PC-3 (cell line): ENCODE measurements at regions not wholly inside any gene's neighbourhood (a gene's known extent, or its start where the extent isn't known, plus 50 kb on each side); places are given as distances from the start of the nearest gene placed in this dataset.

Experiments used
- ATAC-seq: fragments of 200-7000 bp; cut with Tn5 transposase; 2 replicates; pipeline ENCODE4 v1.9.1; 2020; ENCODE audit warnings: mild to moderate bottlenecking, moderate library complexity
- BruUV-seq: library from RNA; stranded (reverse); fragments of 400-500 nt; replicated peaks from 2 replicates; lab custom pipeline; 2021; lab: Mats Ljungman, UMichigan
- CTCF ChIA-PET: fragments of 300-600 bp; sonication (Branson Sonifier 250); formaldehyde crosslinking; loops from one replicate; lab custom pipeline; 2022; ENCODE audit warnings: antibody characterized with exemption; lab: Charles Lee
- POLR2A ChIA-PET: fragments of 300-600 bp; sonication (Branson Sonifier 250); formaldehyde crosslinking; loops from one replicate; lab custom pipeline; 2022; ENCODE audit warnings: antibody characterized with exemption; ENCODE audit not compliant: unreplicated experiment; lab: Charles Lee
- DNase-seq: peaks from one replicate; pipeline ENCODE4 v3.0.0-alpha.2; 2015
- H2AFZ ChIP-seq: fragments of 300-600 bp; sonication (generic); 2 replicates; pipeline ENCODE4 v1.6.0; 2016; ENCODE audit warnings: antibody characterized with exemption, low read length
- H3F3A ChIP-seq: fragments of 300-600 bp; sonication (generic); one replicate; pipeline ENCODE4 v1.6.0; 2017; ENCODE audit warnings: antibody characterized with exemption, low read length, control low read depth, mild to moderate bottlenecking; ENCODE audit not compliant: unreplicated experiment
- H3K27ac ChIP-seq: fragments of 300-600 bp; sonication (generic); 2 replicates; pipeline ENCODE4 v1.5.1; 2016; ENCODE audit warnings: mild to moderate bottlenecking, low read length
- H3K27me3 ChIP-seq: fragments of 300-600 bp; sonication (generic); 2 replicates; pipeline ENCODE4 v1.6.1; 2016; ENCODE audit warnings: low read length, mixed read lengths
- H3K36me3 ChIP-seq: fragments of 300-600 bp; sonication (generic); 2 replicates; pipeline ENCODE4 v1.6.1; 2016; ENCODE audit warnings: low read depth, mixed run types, low read length, mixed read lengths
- H3K4me1 ChIP-seq: fragments of 300-600 bp; sonication (generic); 2 replicates; pipeline ENCODE4 v1.5.1; 2016; ENCODE audit warnings: low read length; ENCODE audit not compliant: insufficient read depth
- H3K4me2 ChIP-seq: fragments of 300-600 bp; sonication (generic); 2 replicates; pipeline ENCODE4 v1.6.0; 2016; ENCODE audit warnings: low read length
- H3K4me3 ChIP-seq: fragments of 300-600 bp; sonication (generic); 2 replicates; pipeline ENCODE4 v1.5.1; 2016; ENCODE audit warnings: mild to moderate bottlenecking, low read length, mixed read lengths
- H3K79me2 ChIP-seq: fragments of 300-600 bp; sonication (generic); 2 replicates; pipeline ENCODE4 v1.6.1; 2017; ENCODE audit warnings: low read length, mixed read lengths
- H3K9ac ChIP-seq: fragments of 300-600 bp; sonication (generic); 2 replicates; pipeline ENCODE4 v1.6.0; 2016; ENCODE audit warnings: mild to moderate bottlenecking, low read length
- H3K9me2 ChIP-seq: fragments of 300-600 bp; sonication (generic); replicated peaks from 2 replicates; pipeline ENCODE4 v1.6.1; 2016; ENCODE audit warnings: mixed run types, low read length, mixed read lengths
- H3K9me3 ChIP-seq: fragments of 300-600 bp; sonication (generic); 2 replicates; pipeline ENCODE4 v1.6.1; 2016; ENCODE audit warnings: low read length, mixed read lengths
- H4K20me1 ChIP-seq: fragments of 300-600 bp; sonication (generic); 2 replicates; pipeline ENCODE4 v1.6.1; 2016; ENCODE audit warnings: low read length, mixed read lengths
- CTCF ChIP-seq: fragments of 300-600 bp; sonication (generic); conservative IDR thresholded peaks from 2 replicates; pipeline ENCODE4 v1.5.1; 2017; ENCODE audit warnings: antibody characterized with exemption, low read depth, mild to moderate bottlenecking, low read length
- EZH2 ChIP-seq: fragments of 300-600 bp; sonication (generic); IDR thresholded peaks from one replicate; pipeline ENCODE4 v1.6.1; 2017; ENCODE audit warnings: antibody characterized with exemption, mild to moderate bottlenecking, low read length; ENCODE audit not compliant: unreplicated experiment
- EZH2phosphoT487 ChIP-seq: fragments of 300-600 bp; sonication (generic); IDR thresholded peaks from 2 replicates; pipeline ENCODE4 v1.6.1; 2018; ENCODE audit warnings: mild to moderate bottlenecking, antibody characterized with exemption, low read length, borderline replicate concordance
- intact Hi-C: fragments of 100-400 bp; cut with micrococcal nuclease; formaldehyde crosslinking; loops from 2 replicates; pipeline ENCODE4 v1.9.0; 2023

GRCh38 chrX:127129510-127129909 is 310.0 kb downstream of the PRR32 start:
- no peak for ATAC-seq
- DNase-seq: peak; percentile 6
- Histone ChIP-seq H3K79me2 (no peaks in the 10 kb centered on the region), H3K9me3 (no peaks in the 10 kb centered on the region), H3K27me3 (no peaks in the 10 kb centered on the region), H3K9ac (no peak overlapping the region), H3F3A (no peaks in the 10 kb centered on the region), H3K36me3 (no peaks in the 10 kb centered on the region), H4K20me1 (no peaks in the 10 kb centered on the region), H3K9me2 (no peaks in the 10 kb centered on the region), H2AFZ (no peak overlapping the region), H3K4me3 (no peak overlapping the region), H3K4me2 (no peak overlapping the region), H3K27ac (no peak overlapping the region), H3K4me1 (no peaks in the 10 kb centered on the region)
- ChIA-PET POLR2A (no interaction called here), CTCF (no interaction called here)
- TF ChIP-seq CTCF (no peak), EZH2phosphoT487 (no peak)
- BruUV-seq: no TSS peak
- intact Hi-C loops: no loop called here

- Histone ChIP-seq H3K27ac (no peak overlapping the region), H3K9me2 (no peaks in the 10 kb centered on the region), H3K36me3 (no peaks in the 10 kb centered on the region), H3K4me1 (no peaks in the 10 kb centered on the region), H3K79me2 (no peaks in the 10 kb centered on the region), H3F3A (no peaks in the 10 kb centered on the region), H3K27me3 (no peaks in the 10 kb centered on the region), H2AFZ (no peak overlapping the region), H3K9me3 (no peaks in the 10 kb centered on the region), H3K4me3 (no peak overlapping the region), H3K9ac (no peak overlapping the region), H4K20me1 (no peaks in the 10 kb centered on the region), H3K4me2 (no peak overlapping the region)
- ChIA-PET CTCF (no interaction called here), POLR2A (no interaction called here)
- no peak for TF ChIP-seq EZH2
- BruUV-seq: no TSS peak
- intact Hi-C loops: no loop called here
- no peak for ATAC-seq
- DNase-seq: no peak
These were observed 318.7 kb downstream of the PRR32 start for GRCh38 chrX:127138218-127138617.

- no peaks in the 10 kb centered on the region for H3K79me2 ChIP-seq
- no peak overlapping the region for H3K4me3 ChIP-seq
- DNase-seq (no peak), ATAC-seq (no peak)
- no peaks in the 10 kb centered on the region for H4K20me1 ChIP-seq
- BruUV-seq: no TSS peak
- H3K9me3 ChIP-seq: no peaks in the 10 kb centered on the region
- H3F3A ChIP-seq: no peaks in the 10 kb centered on the region
- ChIA-PET POLR2A (no interaction called here), CTCF (no interaction called here)
- H3K4me1 ChIP-seq: no peaks in the 10 kb centered on the region
- no peak for TF ChIP-seq EZH2
- no peak for TF ChIP-seq CTCF
- TF ChIP-seq EZH2phosphoT487: no peak
- H3K9ac ChIP-seq: no peak overlapping the region
- no peaks in the 10 kb centered on the region for H3K27me3 ChIP-seq
- H3K36me3 ChIP-seq: no peaks in the 10 kb centered on the region
- no peak overlapping the region for H3K4me2 ChIP-seq
- H3K9me2 ChIP-seq: no peaks in the 10 kb centered on the region
- H3K27ac ChIP-seq: no peak overlapping the region
- intact Hi-C loops: no loop called here
- H2AFZ ChIP-seq: no peak overlapping the region
These were observed 358.4 kb downstream of the PRR32 start for GRCh38 chrX:127177966-127178365.
